OCI-LY7 (cell line): ENCODE measurements at regions not wholly inside any gene's neighbourhood (a gene's known extent, or its start where the extent isn't known, plus 50 kb on each side); places are given as distances from the start of the nearest gene placed in this dataset.

Experiments used
- BruUV-seq: library from RNA; stranded (reverse); fragments of 400-500 nt; replicated peaks from 2 replicates; lab custom pipeline; 2021; lab: Mats Ljungman, UMichigan
- CTCF ChIA-PET: fragments of 300-600 bp; sonication (Branson Sonifier 250); formaldehyde crosslinking; loops from one replicate; lab custom pipeline; 2022; ENCODE audit warnings: antibody characterized with exemption; ENCODE audit not compliant: unreplicated experiment; lab: Charles Lee
- POLR2A ChIA-PET: fragments of 300-600 bp; sonication (Branson Sonifier 250); formaldehyde crosslinking; loops from one replicate; lab custom pipeline; 2022; ENCODE audit warnings: antibody characterized with exemption; lab: Charles Lee
- DNase-seq: peaks from one replicate; pipeline ENCODE4 v3.0.0-alpha.2; 2015; ENCODE audit warnings: low spot score
- H2AFZ ChIP-seq: fragments of 200-600 bp; sonication (generic), shearing (Covaris generic); 2 replicates; pipeline ENCODE4 v1.6.1; 2014; ENCODE audit warnings: mild to moderate bottlenecking, antibody characterized with exemption, low read length, moderate library complexity
- H3K27ac ChIP-seq: fragments of 200-600 bp; sonication (generic); 2 replicates; pipeline ENCODE4 v1.5.1; 2014; ENCODE audit warnings: mixed run types, low read depth, mild to moderate bottlenecking, moderate library complexity, low read length, inconsistent platforms; ENCODE audit not compliant: poor library complexity, severe bottlenecking
- H3K36me3 ChIP-seq: fragments of 200-600 bp; sonication (generic); 2 replicates; pipeline ENCODE4 v1.6.1; 2014; ENCODE audit warnings: mild to moderate bottlenecking, antibody characterized with exemption, low read length, moderate library complexity, mixed read lengths; ENCODE audit not compliant: insufficient read depth
- H3K4me1 ChIP-seq: fragments of 200-600 bp; sonication (generic); 2 replicates; pipeline ENCODE4 v1.5.1; 2014; ENCODE audit warnings: mild to moderate bottlenecking, low read length; ENCODE audit not compliant: insufficient read depth, poor library complexity, severe bottlenecking
- H3K4me2 ChIP-seq: fragments of 200-600 bp; sonication (generic); 2 replicates; pipeline ENCODE4 v1.6.1; 2014; ENCODE audit warnings: mild to moderate bottlenecking, low read length
- H3K4me3 ChIP-seq: fragments of 200-600 bp; sonication (generic); 2 replicates; pipeline ENCODE4 v1.5.1; 2014; ENCODE audit warnings: mild to moderate bottlenecking, low read depth, low read length; ENCODE audit not compliant: poor library complexity, severe bottlenecking
- H3K79me2 ChIP-seq: fragments of 200-600 bp; sonication (generic); 2 replicates; pipeline ENCODE4 v1.6.1; 2016; ENCODE audit warnings: low read depth, mild to moderate bottlenecking, low read length, moderate library complexity, mixed read lengths; ENCODE audit not compliant: insufficient read depth
- H3K9me2 ChIP-seq: fragments of 200-600 bp; sonication (generic); 2 replicates; pipeline ENCODE4 v1.6.1; 2016; ENCODE audit warnings: mild to moderate bottlenecking, low read length, mixed read lengths; ENCODE audit not compliant: insufficient read depth
- H3K9me3 ChIP-seq: fragments of 200-600 bp; sonication (generic); 2 replicates; pipeline ENCODE4 v1.6.1; 2014; ENCODE audit warnings: mild to moderate bottlenecking, mixed run types, low read length, mixed read lengths
- H4K20me1 ChIP-seq: fragments of 200-600 bp; sonication (generic); 2 replicates; pipeline ENCODE4 v1.6.1; 2014; ENCODE audit warnings: mild to moderate bottlenecking, antibody characterized with exemption, low read length, moderate library complexity, mixed read lengths; ENCODE audit not compliant: insufficient read depth
- EZH2phosphoT487 ChIP-seq: fragments of 200-600 bp; sonication (generic); IDR thresholded peaks from 2 replicates; pipeline ENCODE4 v1.6.1; 2018; ENCODE audit warnings: low read depth, borderline replicate concordance, mild to moderate bottlenecking, mixed run types, antibody characterized with exemption, low read length, moderate library complexity, mixed read lengths
- intact Hi-C: fragments of 100-400 bp; cut with micrococcal nuclease; formaldehyde crosslinking; loops from one replicate; pipeline ENCODE4 v1.10.0; 2022; ENCODE audit not compliant: unreplicated experiment
- TF ChIP-seq, protein P1 (sequence below): fragments of 200-600 bp; sonication (generic); conservative IDR thresholded peaks from 2 replicates; pipeline ENCODE4 v1.5.1; 2014; ENCODE audit warnings: mild to moderate bottlenecking, antibody characterized with exemption, low read length, moderate library complexity, mixed read lengths

- H2AFZ ChIP-seq, result no peak overlapping the region
- peak; percentile 9 for DNase-seq
- H3K9me3 ChIP-seq, result peaks cover 11% of the 10 kb centered on the region; the same call in 1 of the 2 replicates
- H3K79me2 ChIP-seq, result no peaks in the 10 kb centered on the region
- ChIA-PET CTCF (no interaction called here), POLR2A (interaction anchor here (1.0 kb wide), 1 partner anchor 8 kb away, joined by 4 read pairs; no protein-coding TSS in a partner anchor)
- no peak overlapping the region for H3K4me3 ChIP-seq
- no peaks in the 10 kb centered on the region for H3K4me1 ChIP-seq
- H3K4me2 ChIP-seq, result no peak overlapping the region
- no peaks in the 10 kb centered on the region for H4K20me1 ChIP-seq
- no peaks in the 10 kb centered on the region for H3K9me2 ChIP-seq
- no TSS peak for BruUV-seq
- TF ChIP-seq, protein P1, sequence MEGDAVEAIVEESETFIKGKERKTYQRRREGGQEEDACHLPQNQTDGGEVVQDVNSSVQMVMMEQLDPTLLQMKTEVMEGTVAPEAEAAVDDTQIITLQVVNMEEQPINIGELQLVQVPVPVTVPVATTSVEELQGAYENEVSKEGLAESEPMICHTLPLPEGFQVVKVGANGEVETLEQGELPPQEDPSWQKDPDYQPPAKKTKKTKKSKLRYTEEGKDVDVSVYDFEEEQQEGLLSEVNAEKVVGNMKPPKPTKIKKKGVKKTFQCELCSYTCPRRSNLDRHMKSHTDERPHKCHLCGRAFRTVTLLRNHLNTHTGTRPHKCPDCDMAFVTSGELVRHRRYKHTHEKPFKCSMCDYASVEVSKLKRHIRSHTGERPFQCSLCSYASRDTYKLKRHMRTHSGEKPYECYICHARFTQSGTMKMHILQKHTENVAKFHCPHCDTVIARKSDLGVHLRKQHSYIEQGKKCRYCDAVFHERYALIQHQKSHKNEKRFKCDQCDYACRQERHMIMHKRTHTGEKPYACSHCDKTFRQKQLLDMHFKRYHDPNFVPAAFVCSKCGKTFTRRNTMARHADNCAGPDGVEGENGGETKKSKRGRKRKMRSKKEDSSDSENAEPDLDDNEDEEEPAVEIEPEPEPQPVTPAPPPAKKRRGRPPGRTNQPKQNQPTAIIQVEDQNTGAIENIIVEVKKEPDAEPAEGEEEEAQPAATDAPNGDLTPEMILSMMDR, result no peak
- TF ChIP-seq EZH2phosphoT487, result no peak
- intact Hi-C loops, result no loop called here
- no peak overlapping the region for H3K27ac ChIP-seq
- no peaks in the 10 kb centered on the region; the same call in 1 of the 2 replicates for H3K36me3 ChIP-seq
Measured at GRCh38 chr18:2430191-2430590, 141.1 kb downstream of the METTL4 start.

DNA sequence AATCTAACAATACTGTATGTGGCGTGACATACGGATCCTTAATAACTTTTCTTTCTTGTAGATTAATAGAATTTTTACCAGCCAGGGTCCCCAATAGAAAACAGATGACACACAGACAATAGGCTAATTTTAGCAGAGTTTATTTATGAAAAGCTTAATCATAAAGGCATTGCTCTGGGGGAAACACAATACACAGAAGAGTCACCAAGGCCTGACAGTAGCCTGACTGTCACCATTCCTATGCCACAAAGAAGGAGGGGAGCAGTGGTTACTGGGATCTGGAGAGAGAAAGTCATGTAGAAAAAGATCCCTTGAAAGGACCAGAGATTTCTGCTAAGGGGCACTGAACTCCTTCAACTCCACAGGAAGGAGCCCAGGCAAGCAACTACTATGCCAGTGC is 139.5 kb downstream of the METTL4 start:
- H2AFZ ChIP-seq, result no peak overlapping the region
- BruUV-seq, result no TSS peak
- CTCF ChIA-PET, result no interaction called here

GRCh38 chr18:2433366-2433765 is 137.9 kb downstream of the METTL4 start:
- TF ChIP-seq, protein P1, result no peak
- no peak for TF ChIP-seq EZH2phosphoT487
- ChIA-PET CTCF (interaction anchor here (0.7 kb wide), 1 partner anchor 11 kb away, joined by 3 read pairs; no protein-coding TSS in a partner anchor), POLR2A (interaction anchor here (0.7 to 2.6 kb wide), 3 partner anchors 9 to 310 kb away, joined by 3 to 13 read pairs (median 4); no protein-coding TSS in a partner anchor)
- intact Hi-C loops, result no loop called here
- no peak overlapping the region for H3K27ac ChIP-seq
- H3K4me3 ChIP-seq, result no peak overlapping the region
- no peak overlapping the region for H2AFZ ChIP-seq
- no peaks in the 10 kb centered on the region for H3K4me1 ChIP-seq
- peaks cover 11% of the 10 kb centered on the region; the same call in 1 of the 2 replicates for H3K9me3 ChIP-seq
- no peaks in the 10 kb centered on the region for H3K79me2 ChIP-seq
- no peaks in the 10 kb centered on the region for H4K20me1 ChIP-seq
- no peaks in the 10 kb centered on the region for H3K9me2 ChIP-seq
- no peaks in the 10 kb centered on the region; the same call in 1 of the 2 replicates for H3K36me3 ChIP-seq
- no peak overlapping the region for H3K4me2 ChIP-seq
- BruUV-seq, result no TSS peak
- no peak for DNase-seq

More for the DNA sequence above, 139.5 kb downstream of the METTL4 start:
- H3K4me1 ChIP-seq, result no peaks in the 10 kb centered on the region
- peaks cover 11% of the 10 kb centered on the region; the same call in 1 of the 2 replicates for H3K9me3 ChIP-seq
- no peak overlapping the region for H3K27ac ChIP-seq
- no peaks in the 10 kb centered on the region for H3K79me2 ChIP-seq
- TF ChIP-seq EZH2phosphoT487, result no peak
- TF ChIP-seq, protein P1, result no peak
- POLR2A ChIA-PET, result interaction anchor here (0.5 to 2.6 kb wide), 4 partner anchors 11 to 1162 kb away, joined by 3 to 13 read pairs (median 4); no protein-coding TSS in a partner anchor
- H3K9me2 ChIP-seq, result no peaks in the 10 kb centered on the region
- no peak overlapping the region for H3K4me2 ChIP-seq
- no peak for DNase-seq
- intact Hi-C loops, result no loop called here
- H3K4me3 ChIP-seq, result no peak overlapping the region
- no peaks in the 10 kb centered on the region; the same call in 1 of the 2 replicates for H3K36me3 ChIP-seq
- H4K20me1 ChIP-seq, result no peaks in the 10 kb centered on the region
